ENCODE measurements at regions not wholly inside any gene's neighbourhood (a gene's known extent, or its start where the extent isn't known, plus 50 kb on each side); places are given as distances from the start of the nearest gene placed in this dataset.

DNA sequence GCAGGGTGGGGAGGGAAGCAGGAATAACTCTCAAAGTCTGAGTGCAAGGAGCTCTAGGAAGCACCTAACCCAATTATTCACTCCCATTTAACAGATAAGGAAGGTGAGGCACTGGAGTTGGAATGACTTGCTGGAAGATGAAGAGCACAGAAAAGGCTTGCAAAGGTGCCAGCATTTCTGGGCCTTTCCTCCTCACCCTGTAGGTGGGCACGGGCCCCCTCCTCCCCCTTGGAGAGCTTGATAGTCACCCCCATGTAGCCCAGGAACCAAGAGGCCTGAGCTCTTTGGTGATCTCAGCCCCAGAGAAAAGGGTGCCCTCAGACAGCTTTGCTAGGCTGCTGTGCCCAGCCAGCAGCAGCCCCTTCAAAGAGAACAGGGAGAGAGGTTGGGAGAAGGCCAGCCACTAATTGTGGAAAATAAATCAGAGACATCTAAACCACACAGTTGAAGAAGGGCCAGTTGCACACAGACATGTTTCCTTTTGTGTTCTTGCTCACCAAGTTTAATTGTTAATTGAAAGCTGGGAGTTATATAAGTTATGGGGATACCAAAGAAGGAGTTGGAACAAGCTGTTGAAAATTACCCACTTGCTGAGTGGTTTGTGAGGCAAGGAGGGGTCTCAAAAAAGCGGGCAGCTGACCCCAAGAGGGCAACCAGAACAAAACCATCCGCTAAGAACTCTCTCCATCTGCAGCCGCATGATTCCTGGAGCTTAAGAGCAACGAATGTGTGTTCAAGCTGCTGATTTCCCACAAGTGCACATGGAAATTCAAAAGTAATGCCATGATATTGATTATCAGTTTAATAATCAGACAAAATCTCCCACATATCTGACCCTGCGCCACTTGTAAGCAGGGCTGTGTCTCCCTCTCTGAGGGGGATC lies 77.0 kb downstream of the MRPL14 start:
- WGBS (ENCODE audit: insufficient coverage, low coverage, missing lambda C conversion rate): 48% methylated on average over 6 of the region's 6 CpGs
- no peak for ATAC-seq
- ChIA-PET CTCF (ENCODE audit: low intra/inter-chr PET ratio) (interaction anchor here (0.6 kb wide), 1 partner anchor 194 kb away, joined by 3 read pairs; no protein-coding TSS in a partner anchor), POLR2A (interaction anchor here (0.8 to 1.3 kb wide), 4 partner anchors 9 to 280 kb away, joined by 3 to 6 read pairs (median 4); no protein-coding TSS in a partner anchor)
- Histone ChIP-seq H2AFZ (ENCODE audit: low read depth, low read length) (no peak overlapping the region), H3K27me3 (ENCODE audit: control insufficient read depth in 2 of 2, insufficient read depth in 2 of 2, low read length in 2 of 2) (no peaks in the 10 kb centered on the region), H3K4me2 (ENCODE audit: insufficient read depth, low read length) (no peak overlapping the region), H3K27ac (ENCODE audit: extremely low read depth, low read depth, low read length) (no peak overlapping the region), H4K20me1 (replicated peaks; ENCODE audit: control insufficient read depth, insufficient read depth, low read length) (no peaks in the 10 kb centered on the region), H3K4me3 (no peak overlapping the region), H3K79me2 (ENCODE audit: control insufficient read depth, insufficient read depth, low read length) (no peaks in the 10 kb centered on the region), H3K9ac (ENCODE audit: insufficient read depth in 1 of 2, low read depth in 2 of 2, low read length in 2 of 2) (peak overlapping the region in 1 of 2 experiments; percentile 73; a peak in 1 of 4 replicates), H3K36me3 (ENCODE audit: control insufficient read depth, insufficient read depth, low read length) (no peaks in the 10 kb centered on the region), H3K9me1 (ENCODE audit: control insufficient read depth, insufficient read depth, low read length) (no peaks in the 10 kb centered on the region), H3K4me1 (replicated peaks in 1 of 2; ENCODE audit: control insufficient read depth in 2 of 2, insufficient read depth in 2 of 2, low read length in 2 of 2) (peaks cover 21 to 53% of the 10 kb centered on the region in 2 experiments), H3K9me3 (replicated peaks; ENCODE audit: control insufficient read depth, insufficient read depth, low read depth, low read length) (no peaks in the 10 kb centered on the region)
- intact Hi-C loops (cut with micrococcal nuclease) (no loop called here), in situ Hi-C loops (cut with MboI) (no loop called here)
- no peak for DNase-seq (ENCODE audit: extremely low read depth in 1 of 4, low spot score in 3 of 4)
- TF ChIP-seq, protein P1, sequence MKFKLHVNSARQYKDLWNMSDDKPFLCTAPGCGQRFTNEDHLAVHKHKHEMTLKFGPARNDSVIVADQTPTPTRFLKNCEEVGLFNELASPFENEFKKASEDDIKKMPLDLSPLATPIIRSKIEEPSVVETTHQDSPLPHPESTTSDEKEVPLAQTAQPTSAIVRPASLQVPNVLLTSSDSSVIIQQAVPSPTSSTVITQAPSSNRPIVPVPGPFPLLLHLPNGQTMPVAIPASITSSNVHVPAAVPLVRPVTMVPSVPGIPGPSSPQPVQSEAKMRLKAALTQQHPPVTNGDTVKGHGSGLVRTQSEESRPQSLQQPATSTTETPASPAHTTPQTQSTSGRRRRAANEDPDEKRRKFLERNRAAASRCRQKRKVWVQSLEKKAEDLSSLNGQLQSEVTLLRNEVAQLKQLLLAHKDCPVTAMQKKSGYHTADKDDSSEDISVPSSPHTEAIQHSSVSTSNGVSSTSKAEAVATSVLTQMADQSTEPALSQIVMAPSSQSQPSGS (CRISPR knock-in tag; IDR thresholded peaks at IDR 0.05): no peak
- TF ChIP-seq KDM1A (IDR thresholded peaks at IDR 0.05): peak; percentile 54 to 84; a peak in 3 of 4 replicates
- TF ChIP-seq ADNP (tag; IDR thresholded peaks at IDR 0.05): peak; percentile 78
- TF ChIP-seq BCOR (IDR thresholded peaks at IDR 0.05): peak; percentile 93
- no peak for TF ChIP-seq NEUROD1 (IDR thresholded peaks at IDR 0.05; ENCODE audit: borderline replicate concordance, low read depth, low read length, partially characterized antibody)
- TF ChIP-seq RBM25 (IDR thresholded peaks at IDR 0.05; ENCODE audit: low read depth, low read length, severe bottlenecking): peak; percentile 90
- no peak for TF ChIP-seq SRSF7 (optimal IDR thresholded peaks at IDR 0.05; ENCODE audit: low read depth, low read length)
- TF ChIP-seq HDGF (IDR thresholded peaks at IDR 0.05): 0 out of 2 replicates have a peak, but pooled peaks have one; percentile 33
- peak; percentile 43 for TF ChIP-seq PHF20 (IDR thresholded peaks at IDR 0.05; ENCODE audit: partially characterized antibody)
- TF ChIP-seq HDAC2 (IDR thresholded peaks at IDR 0.05): 0 out of 2 replicates have a peak, but pooled peaks have one; percentile 40
- TF ChIP-seq RCOR1 (IDR thresholded peaks at IDR 0.05; ENCODE audit: borderline replicate concordance in 1 of 2, low read depth in 2 of 2, low read length in 2 of 2): peak in 1 of 2 experiments; percentile 29; a peak in 1 of 4 replicates
- no peak for FAIRE-seq
- BruUV-seq (replicated peaks): no TSS peak

Measured in K562 (cell line).